Kidney (tissue), 13 donors: ENCODE measurements at regions not wholly inside any gene's neighbourhood (a gene's known extent, or its start where the extent isn't known, plus 50 kb on each side); places are given as distances from the start of the nearest gene placed in this dataset.

ENCODE experiments used
- DNase-seq, 5 donors: peaks; one replicate each; pipeline ENCODE4 v3.0.0-alpha.2; 2013 to 2020
- FAIRE-seq: peaks from 2 replicates; lab custom pipeline; 2012; peaks lifted over from hg19 to GRCh38; lab: Jason Lieb, UNC
- H3K27ac ChIP-seq, 2 donors: one replicate each; pipeline ENCODE4 v1.7.0; 2013; ENCODE audit warnings: low read depth in 2 of 2, low read length in 2 of 2, inconsistent platforms in 1 of 2
- H3K27me3 ChIP-seq: one replicate; pipeline ENCODE4 v1.7.1; 2013; ENCODE audit warnings: low read length, inconsistent platforms; ENCODE audit not compliant: control insufficient read depth, insufficient read depth
- H3K36me3 ChIP-seq, 3 donors: one replicate each; pipeline versions ENCODE4 v1.7.0 to v1.7.1; 2013; ENCODE audit warnings: low read length in 3 of 3, control low read depth in 1 of 3, inconsistent platforms in 1 of 3; ENCODE audit not compliant: insufficient read depth in 3 of 3, control insufficient read depth in 2 of 3
- H3K4me1 ChIP-seq, 3 donors: one replicate each; pipeline versions ENCODE4 v1.7.0 to v1.7.1; 2013; ENCODE audit warnings: low read length in 3 of 3, inconsistent platforms in 1 of 3, low read depth in 1 of 3; ENCODE audit not compliant: control insufficient read depth in 2 of 3, insufficient read depth in 2 of 3
- H3K4me3 ChIP-seq, 3 donors: one replicate each; pipeline versions ENCODE4 v1.7.0 to v1.8.1; 2013; ENCODE audit warnings: low read length in 3 of 3, control low read depth in 1 of 3, inconsistent platforms in 1 of 3
- H3K9ac ChIP-seq, 3 donors: one replicate each; pipeline versions ENCODE4 v1.7.0 to v1.7.1; 2013; ENCODE audit warnings: low read length in 3 of 3, control low read depth in 1 of 3, inconsistent platforms in 1 of 3
- H3K9me3 ChIP-seq, 3 donors: one replicate each; pipeline versions ENCODE4 v1.7.0 to v1.7.1; 2013; ENCODE audit warnings: low read length in 3 of 3, control low read depth in 1 of 3, inconsistent platforms in 1 of 3; ENCODE audit not compliant: control insufficient read depth in 2 of 3, insufficient read depth in 1 of 3
- intact Hi-C: fragments of 100-400 bp; cut with DNase I; formaldehyde crosslinking; loops from one replicate; pipeline ENCODE4 v1.11.1; 2022
- TF ChIP-seq, protein P1 (sequence below): IDR thresholded peaks from 3 replicates; pipeline ENCODE4 v1.5.1; 2012; ENCODE audit warnings: mild to moderate bottlenecking, moderate library complexity, borderline replicate concordance; ENCODE audit not compliant: insufficient read depth; ENCODE audit errors: extremely low read depth
- donor health status: control.
- donor health status: control.
- donor health status: control.
- donor health status: control.
- donor health status: control.
- donor health status: DM: yes; HTN: yes; CAD: no.
- donor health status: Normal renal cell carcinoma (clear cell type).

DNA sequence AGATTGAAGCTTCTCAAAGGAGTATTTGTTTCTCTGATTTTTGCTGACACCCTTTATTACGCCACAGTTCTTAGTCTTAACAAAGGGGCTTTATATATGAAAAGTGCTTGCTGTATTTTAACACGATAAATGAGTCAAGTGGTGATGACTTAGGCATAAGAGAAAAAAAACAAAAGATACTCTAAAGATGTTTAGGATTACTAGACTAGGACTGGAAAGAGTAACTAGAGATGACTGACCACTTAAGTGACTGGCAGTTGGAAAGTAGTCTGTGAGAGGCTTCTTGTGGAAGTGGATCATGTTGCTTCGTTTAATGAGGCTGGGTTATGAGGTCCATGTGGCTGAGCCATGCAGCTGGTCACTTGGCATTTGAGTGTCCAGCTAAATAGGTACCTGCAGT lies 69.4 kb upstream of the ACTBL2 start:
- FAIRE-seq (no peak), DNase-seq (peak in 3 of 5 donors; percentile 32 to 69 (median 64))
- Histone ChIP-seq H3K27me3 (no peaks in the 10 kb centered on the region), H3K9me3 (no peaks in the 10 kb centered on the region), H3K9ac (no peak overlapping the region), H3K4me1 (no peaks in the 10 kb centered on the region), H3K4me3 (no peak overlapping the region), H3K36me3 (no peaks in the 10 kb centered on the region), H3K27ac (no peak overlapping the region)
- intact Hi-C loops = no loop called here
- TF ChIP-seq, protein P1, sequence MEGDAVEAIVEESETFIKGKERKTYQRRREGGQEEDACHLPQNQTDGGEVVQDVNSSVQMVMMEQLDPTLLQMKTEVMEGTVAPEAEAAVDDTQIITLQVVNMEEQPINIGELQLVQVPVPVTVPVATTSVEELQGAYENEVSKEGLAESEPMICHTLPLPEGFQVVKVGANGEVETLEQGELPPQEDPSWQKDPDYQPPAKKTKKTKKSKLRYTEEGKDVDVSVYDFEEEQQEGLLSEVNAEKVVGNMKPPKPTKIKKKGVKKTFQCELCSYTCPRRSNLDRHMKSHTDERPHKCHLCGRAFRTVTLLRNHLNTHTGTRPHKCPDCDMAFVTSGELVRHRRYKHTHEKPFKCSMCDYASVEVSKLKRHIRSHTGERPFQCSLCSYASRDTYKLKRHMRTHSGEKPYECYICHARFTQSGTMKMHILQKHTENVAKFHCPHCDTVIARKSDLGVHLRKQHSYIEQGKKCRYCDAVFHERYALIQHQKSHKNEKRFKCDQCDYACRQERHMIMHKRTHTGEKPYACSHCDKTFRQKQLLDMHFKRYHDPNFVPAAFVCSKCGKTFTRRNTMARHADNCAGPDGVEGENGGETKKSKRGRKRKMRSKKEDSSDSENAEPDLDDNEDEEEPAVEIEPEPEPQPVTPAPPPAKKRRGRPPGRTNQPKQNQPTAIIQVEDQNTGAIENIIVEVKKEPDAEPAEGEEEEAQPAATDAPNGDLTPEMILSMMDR = no peak

DNA sequence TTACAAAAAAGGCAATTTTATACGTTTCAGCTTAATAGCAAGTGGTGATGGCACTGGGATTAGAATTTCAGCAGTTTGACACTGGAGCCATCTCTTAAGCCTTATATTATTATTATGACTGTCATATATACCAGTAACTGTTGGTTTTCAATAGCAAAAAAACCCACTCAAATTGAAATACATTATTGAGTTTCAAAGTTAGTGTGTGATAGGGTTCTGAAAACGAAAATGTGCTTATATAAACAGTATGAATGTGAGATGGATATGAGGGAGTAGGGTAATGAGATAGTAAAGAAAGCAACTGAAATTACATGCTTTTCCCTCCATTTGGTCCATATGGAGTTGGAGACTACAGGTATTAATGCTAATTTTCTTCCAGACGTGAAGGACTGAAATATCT lies 68.6 kb upstream of the ACTBL2 start:
- no peaks in the 10 kb centered on the region for H3K36me3 ChIP-seq
- intact Hi-C loops = no loop called here
- no peak overlapping the region for H3K27ac ChIP-seq
- H3K4me3 ChIP-seq = no peak overlapping the region
- no peaks in the 10 kb centered on the region for H3K27me3 ChIP-seq
- FAIRE-seq (no peak), DNase-seq (no peak)
- no peak overlapping the region for H3K9ac ChIP-seq
- TF ChIP-seq, protein P1 = no peak
- no peaks in the 10 kb centered on the region for H3K9me3 ChIP-seq
- H3K4me1 ChIP-seq = no peaks in the 10 kb centered on the region

DNA sequence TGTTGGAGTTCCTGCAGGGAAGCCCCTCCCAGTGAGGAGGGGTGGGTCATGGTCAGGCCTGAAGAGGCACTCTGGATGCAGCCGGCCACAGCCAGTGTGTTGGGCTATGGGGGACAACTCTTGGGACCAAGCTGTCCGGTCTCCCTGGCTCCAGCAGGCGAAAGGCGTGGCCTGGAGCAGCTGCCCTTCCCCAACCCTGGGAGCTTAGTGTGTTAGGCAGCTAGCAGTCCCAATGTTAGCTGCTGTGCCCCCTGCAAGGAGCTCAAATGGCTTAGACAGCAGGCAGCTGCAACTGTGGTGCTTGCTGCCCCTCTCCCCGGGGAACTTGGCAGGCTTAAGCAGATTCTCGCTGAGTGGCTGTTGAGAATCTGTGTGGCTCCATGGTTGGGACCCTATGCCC lies 67.5 kb upstream of the ACTBL2 start:
- Histone ChIP-seq H3K4me1 (no peaks in the 10 kb centered on the region), H3K4me3 (no peak overlapping the region), H3K9ac (no peak overlapping the region), H3K27me3 (no peaks in the 10 kb centered on the region), H3K27ac (no peak overlapping the region), H3K36me3 (no peaks in the 10 kb centered on the region), H3K9me3 (no peaks in the 10 kb centered on the region)
- no peak for DNase-seq
- intact Hi-C loops = no loop called here
- TF ChIP-seq, protein P1 = no peak
- no peak for FAIRE-seq

DNA sequence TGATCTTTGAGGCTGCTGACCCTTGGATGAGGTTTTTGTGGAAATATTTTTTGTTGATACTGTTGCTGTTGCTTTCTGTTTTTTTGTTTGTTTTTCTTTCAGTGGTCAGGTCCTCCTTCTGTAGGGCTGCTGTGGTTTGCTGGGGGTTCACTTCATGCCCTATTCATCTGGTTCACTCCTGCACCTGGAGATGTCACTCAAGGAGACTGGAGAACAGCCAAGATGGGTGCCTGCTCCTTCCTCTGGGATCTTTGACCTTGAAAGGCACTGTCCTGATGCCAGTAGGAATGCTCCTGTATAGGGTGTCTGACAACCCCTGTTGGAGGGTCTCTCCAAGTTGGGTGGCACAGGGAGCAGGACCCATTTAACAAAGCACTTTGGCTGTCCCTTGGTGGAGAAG lies 67.0 kb upstream of the ACTBL2 start:
- no peaks in the 10 kb centered on the region for H3K27me3 ChIP-seq
- H3K36me3 ChIP-seq = no peaks in the 10 kb centered on the region
- FAIRE-seq (no peak), DNase-seq (no peak)
- H3K9me3 ChIP-seq = no peaks in the 10 kb centered on the region
- TF ChIP-seq, protein P1 = no peak
- intact Hi-C loops = no loop called here
- no peak overlapping the region for H3K9ac ChIP-seq
- no peak overlapping the region for H3K27ac ChIP-seq
- no peaks in the 10 kb centered on the region for H3K4me1 ChIP-seq
- no peak overlapping the region for H3K4me3 ChIP-seq
